ENCODE measurements at regions not wholly inside any gene's neighbourhood (a gene's known extent, or its start where the extent isn't known, plus 50 kb on each side); places are given as distances from the start of the nearest gene placed in this dataset.

GRCh38 chr15:59801649-59802048, 112.5 kb upstream of the BNIP2 start:
- H3K27ac Mint-ChIP-seq = no peak overlapping the region
- peaks cover 23% of the 10 kb centered on the region for H3K27me3 Mint-ChIP-seq (ENCODE audit: low read depth)
- WGBS (ENCODE audit: extremely low coverage, insufficient read length, low lambda C conversion rate) = no CpG with 5 or more reads among the region's 1 CpG

More at GRCh38 chr15:59801649-59802048, 112.5 kb upstream of the BNIP2 start:
- no peaks in the 10 kb centered on the region for H3K9me3 ChIP-seq (ENCODE audit: control insufficient read depth, low read depth, low read length)
- H3K27me3 ChIP-seq (ENCODE audit: insufficient read depth, low read length) = no peaks in the 10 kb centered on the region
- H3K18ac ChIP-seq (ENCODE audit: insufficient read length, low read depth, low read length) = no peak overlapping the region
- no peak overlapping the region for H2AK5ac ChIP-seq (ENCODE audit: insufficient read length, low read length)
- no peak overlapping the region for H3T11ph ChIP-seq (ENCODE audit: low read length)
- no peak overlapping the region for H3K4me2 ChIP-seq (ENCODE audit: insufficient read depth, insufficient read length, low read length)
- H3K4me3 Mint-ChIP-seq = no peak overlapping the region
- no peak overlapping the region for H3K27ac ChIP-seq (ENCODE audit: insufficient read length, low read depth, low read length)
- H2BK12ac ChIP-seq (ENCODE audit: insufficient read length, low read depth, low read length) = no peak overlapping the region
- no peak overlapping the region for H3K23ac ChIP-seq (ENCODE audit: insufficient read length, low read depth, low read length)
- no peaks in the 10 kb centered on the region; a peak in 1 of 5 replicates for H3K9me3 Mint-ChIP-seq
- no peak overlapping the region for H4K8ac ChIP-seq (replicated peaks; ENCODE audit: insufficient read length, low read depth, low read length)
- H3K79me2 ChIP-seq (ENCODE audit: insufficient read depth, low read length) = no peaks in the 10 kb centered on the region
- no peaks in the 10 kb centered on the region for H3K4me1 ChIP-seq (ENCODE audit: insufficient read depth, low read length)
- DNase-seq = no peak
- no peak overlapping the region for H3K4ac ChIP-seq (ENCODE audit: low read depth, low read length)
- no peak overlapping the region for H3K56ac ChIP-seq (ENCODE audit: insufficient read length, low read depth, low read length)
- no peak overlapping the region for H2BK5ac ChIP-seq (ENCODE audit: insufficient read length, low read length)
- no peak for TF ChIP-seq CTCF (conservative IDR thresholded peaks at IDR 0.05)
- H4K91ac ChIP-seq (ENCODE audit: insufficient read length, low read depth, low read length) = no peak overlapping the region
- no peak overlapping the region for H3K14ac ChIP-seq (ENCODE audit: insufficient read depth, low read length)
- H3K23me2 ChIP-seq (ENCODE audit: insufficient read length, low read depth, low read length, poor library complexity, severe bottlenecking) = peaks cover 4% of the 10 kb centered on the region
- H4K5ac ChIP-seq (ENCODE audit: insufficient read length, low read depth, low read length) = no peak overlapping the region
- H3K4me1 Mint-ChIP-seq = peaks cover 16 to 21% of the 10 kb centered on the region in 2 experiments
- no peaks in the 10 kb centered on the region for H3K79me1 ChIP-seq (ENCODE audit: insufficient read depth, low read depth, low read length, poor library complexity, severe bottlenecking)
- H2BK120ac ChIP-seq (ENCODE audit: low read depth, low read length, poor library complexity, severe bottlenecking) = no peak overlapping the region
- no peak overlapping the region for H3K9ac ChIP-seq (ENCODE audit: extremely low read depth, insufficient read length, low read length)
- H3K36me3 Mint-ChIP-seq (ENCODE audit: insufficient read depth in 1 of 3, low read depth in 3 of 3) = no peaks in the 10 kb centered on the region; a peak in 1 of 7 replicates
- no peaks in the 10 kb centered on the region for H4K20me1 ChIP-seq (ENCODE audit: control insufficient read depth, insufficient read depth, insufficient read length)
- H2BK20ac ChIP-seq (ENCODE audit: low read depth, low read length, poor library complexity, severe bottlenecking) = no peak overlapping the region
- no peak overlapping the region for H2AFZ ChIP-seq (ENCODE audit: low read length)
- H2BK15ac ChIP-seq (ENCODE audit: low read depth, low read length) = no peak overlapping the region

Data from H9 (cell line).